HG02981 (cell line): ENCODE measurements at regions not wholly inside any gene's neighbourhood (a gene's known extent, or its start where the extent isn't known, plus 50 kb on each side); places are given as distances from the start of the nearest gene placed in this dataset.
"Not testable (repeated sequence)": the region's sequence is repeated elsewhere in the genome, so short reads cannot be mapped to it uniquely, and the experiment has no call there.

Source experiments
- ATAC-seq: cut with Tn5 transposase; IDR thresholded peaks from one replicate; pipeline ENCODE4 v1.9.1; 2021; ENCODE audit warnings: mild to moderate bottlenecking, moderate library complexity; ENCODE audit not compliant: unreplicated experiment

DNA sequence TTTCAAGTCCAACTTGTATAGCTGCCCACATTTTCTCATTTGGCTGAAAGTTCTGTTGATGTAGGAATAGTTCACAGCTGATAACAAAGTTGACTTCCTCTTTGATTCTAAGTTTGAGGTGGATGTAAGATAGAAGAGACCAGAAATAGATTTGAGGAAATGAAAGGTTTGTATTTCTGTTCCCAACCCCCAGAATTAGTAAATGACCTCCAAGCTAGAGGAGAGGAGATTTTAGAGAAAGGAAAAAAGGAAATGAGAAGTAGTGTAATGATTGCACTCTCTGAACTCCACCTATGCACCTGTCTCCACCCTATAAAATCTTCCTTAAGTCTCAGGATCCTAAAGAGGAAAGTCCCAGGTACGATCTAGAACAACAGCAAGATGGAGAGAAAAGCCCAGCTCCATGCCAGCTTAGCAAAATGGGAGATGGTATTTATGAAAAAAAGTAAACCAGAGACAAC lies 130.4 kb upstream of the POC5 start:
- ATAC-seq = peak; percentile 86

GRCh38 chr5:75844301-75844700 lies 127.1 kb upstream of the POC5 start:
- ATAC-seq = no peak

- no peak for ATAC-seq
Observed at GRCh38 chr5:75843319-75843718, 126.1 kb upstream of the POC5 start.

GRCh38 chr5:75839547-75839946 lies 122.3 kb upstream of the POC5 start:
- ATAC-seq = no peak

DNA sequence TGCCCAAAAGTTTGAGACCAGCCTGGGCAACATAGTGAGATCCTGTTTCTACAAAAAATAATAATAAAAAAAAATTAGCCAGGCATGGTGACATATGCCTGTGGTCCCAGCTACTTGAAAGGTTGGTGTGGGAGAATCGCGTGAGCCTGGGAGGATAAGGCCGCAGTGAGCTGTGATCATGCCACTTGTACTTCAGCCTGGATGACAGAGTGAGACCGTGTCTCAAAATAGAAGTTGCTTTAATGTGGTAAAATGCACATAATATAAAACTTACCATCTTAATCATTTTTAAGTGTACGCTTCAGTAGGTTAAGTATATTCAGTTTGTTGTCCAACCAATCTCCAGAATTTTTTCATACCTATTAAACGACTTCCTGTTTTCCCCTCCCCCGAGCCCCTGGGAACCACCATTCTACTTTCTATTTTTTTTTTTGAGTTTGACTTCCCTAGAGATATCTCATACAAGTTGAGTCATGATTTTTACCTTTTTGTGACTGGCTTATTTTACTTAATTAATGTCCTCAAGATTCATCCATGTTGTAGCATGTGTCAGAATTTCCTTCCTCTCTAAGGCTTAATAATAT lies 120.1 kb upstream of the POC5 start:
- ATAC-seq = no peak

DNA sequence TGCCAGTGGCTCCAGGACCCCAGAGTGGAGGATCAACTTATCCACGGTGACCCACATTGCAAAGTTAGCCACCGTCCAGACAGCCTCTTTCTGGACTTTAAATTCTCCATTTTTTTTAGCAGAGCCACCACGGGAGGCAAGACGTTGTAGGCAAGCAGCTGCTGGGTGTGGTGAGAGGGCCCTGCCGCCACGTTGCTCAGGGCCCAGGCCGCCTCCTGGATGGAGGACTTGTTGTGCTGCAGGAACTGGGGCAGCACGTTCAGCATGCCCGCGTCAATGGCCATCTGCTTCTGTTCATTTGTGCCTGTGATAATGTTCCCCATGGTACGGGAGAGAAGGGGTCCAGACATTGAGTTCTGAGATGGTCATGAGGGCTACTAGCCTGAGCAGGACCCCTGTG lies 114.3 kb upstream of the POC5 start:
- no peak for ATAC-seq

DNA sequence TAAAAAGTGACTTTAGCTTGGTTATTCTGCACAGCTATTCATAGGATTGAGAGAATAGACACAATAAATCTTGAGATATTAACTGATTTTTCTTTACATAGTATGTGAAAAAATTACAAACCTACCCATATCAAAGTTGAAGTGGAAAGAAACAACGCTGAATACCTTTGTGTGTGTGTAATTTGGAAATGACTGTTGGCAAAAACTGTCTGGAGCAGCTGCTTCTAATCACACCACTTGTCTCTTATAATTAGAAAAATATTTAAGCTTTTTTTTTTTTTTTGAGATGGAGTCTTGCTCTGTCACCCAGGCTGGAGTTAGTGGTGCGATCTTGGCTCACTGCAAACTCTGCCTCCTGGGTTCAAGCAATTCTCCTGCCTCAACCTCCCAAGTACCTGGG lies 110.8 kb upstream of the POC5 start:
- ATAC-seq = no peak

DNA sequence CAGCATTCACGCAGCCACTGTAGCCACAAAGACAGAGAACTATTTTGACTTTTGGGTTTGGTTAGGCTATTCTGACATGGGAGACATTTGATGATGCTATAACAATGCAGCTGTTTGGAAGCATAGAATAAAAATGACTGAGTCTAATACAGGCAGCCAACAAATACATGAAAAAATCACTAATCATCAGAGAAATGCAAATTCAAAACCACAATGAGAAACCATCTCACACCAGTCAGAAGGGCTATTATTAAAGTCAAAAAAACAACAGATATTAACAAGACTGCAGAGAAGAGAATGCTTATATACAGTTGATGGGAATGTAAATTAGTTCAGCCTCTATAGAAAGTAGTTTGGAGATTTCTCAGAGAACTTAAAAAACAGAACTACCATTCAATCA lies 107.1 kb upstream of the POC5 start:
- no peak for ATAC-seq

DNA sequence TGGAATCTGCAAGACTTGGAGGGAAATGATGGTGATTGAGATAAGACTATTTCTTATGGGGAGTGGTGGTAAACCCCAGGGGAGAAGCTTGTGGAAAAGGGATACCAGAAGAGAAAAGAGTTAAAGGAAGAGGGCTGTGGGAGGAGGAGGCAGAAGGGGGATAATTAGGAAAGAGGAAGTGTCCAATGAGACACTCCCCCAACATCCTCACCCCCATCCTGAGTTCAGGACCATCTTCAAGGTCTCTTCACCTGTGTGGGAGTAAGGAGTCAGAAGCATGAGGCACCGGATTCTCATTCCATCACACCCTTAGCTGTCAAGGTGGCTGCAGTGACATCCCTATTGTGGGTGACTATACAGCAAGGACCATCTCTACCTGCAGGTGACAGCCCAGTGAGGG lies 106.6 kb upstream of the POC5 start:
- ATAC-seq = no peak

DNA sequence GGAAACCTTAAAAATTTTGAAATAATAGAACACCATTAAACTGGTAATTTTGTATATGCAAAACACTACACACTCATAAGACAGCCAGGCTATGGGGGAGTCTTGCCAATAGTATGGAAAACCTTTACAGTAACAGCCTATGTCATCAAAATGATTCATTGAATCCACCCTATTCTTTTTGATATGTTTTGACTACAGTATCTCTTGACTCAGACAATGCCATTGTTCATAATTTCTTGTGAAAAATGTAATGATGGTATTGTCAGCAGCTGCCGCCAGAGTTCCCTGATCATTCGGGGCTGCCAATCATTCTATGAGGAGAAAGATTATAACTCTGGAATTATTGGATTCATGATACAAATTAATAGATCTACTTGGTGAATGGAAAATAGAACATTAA lies 101.4 kb upstream of the POC5 start:
- no peak for ATAC-seq

- not testable (repeated sequence) for ATAC-seq
Observed at GRCh38 chr5:75799695-75800094, 82.5 kb upstream of the POC5 start.

GRCh38 chr5:75769338-75769737 lies 52.1 kb upstream of the POC5 start:
- ATAC-seq = not testable (repeated sequence)
